H1 (cell line): ENCODE measurements at regions not wholly inside any gene's neighbourhood (a gene's known extent, or its start where the extent isn't known, plus 50 kb on each side); places are given as distances from the start of the nearest gene placed in this dataset.

Experiments
- CTCF ChIA-PET: fragments of 300-600 bp; sonication (Branson Sonifier 250); formaldehyde crosslinking; loops from one replicate; lab custom pipeline; 2021; ENCODE audit not compliant: partially characterized antibody; lab: Charles Lee
- POLR2A ChIA-PET: fragments of 300-600 bp; sonication (Branson Sonifier 250); formaldehyde crosslinking; loops from one replicate; lab custom pipeline; 2021; ENCODE audit warnings: inconsistent platforms; ENCODE audit not compliant: partially characterized antibody; lab: Charles Lee
- DNase-seq, 2 experiments: peaks; one replicate each; pipeline versions ENCODE4 v3.0.0 to v3.0.0-alpha.2; 2010 to 2022; ENCODE audit warnings: low spot score in 2 of 2, low read depth in 1 of 2, mixed read lengths in 1 of 2
- FAIRE-seq: peaks from 2 replicates; lab custom pipeline; 2011; peaks lifted over from hg19 to GRCh38; lab: Jason Lieb, UNC
- H2AFZ ChIP-seq: 2 replicates; pipeline ENCODE4 v1.8.1; 2012; ENCODE audit warnings: low read length, inconsistent platforms
- H2AK5ac ChIP-seq: 2 replicates; pipeline ENCODE4 v1.6.1; 2013; ENCODE audit warnings: low read depth, low read length
- H2BK120ac ChIP-seq: replicated peaks from 2 replicates; pipeline ENCODE3; 2013; ENCODE audit warnings: low read depth, low read length, inconsistent platforms
- H2BK12ac ChIP-seq: 2 replicates; pipeline ENCODE4 v1.6.1; 2013; ENCODE audit warnings: low read depth, low read length
- H2BK15ac ChIP-seq: 2 replicates; pipeline ENCODE4 v1.6.1; 2013; ENCODE audit warnings: low read length
- H2BK20ac ChIP-seq: 2 replicates; pipeline ENCODE4 v1.6.1; 2013; ENCODE audit warnings: low read length
- H2BK5ac ChIP-seq: 2 replicates; pipeline ENCODE4 v1.6.1; 2013; ENCODE audit warnings: low read depth, low read length
- H3K14ac ChIP-seq: 2 replicates; pipeline ENCODE4 v1.6.1; 2013; ENCODE audit warnings: inconsistent platforms; ENCODE audit not compliant: insufficient read length
- H3K18ac ChIP-seq: 2 replicates; pipeline ENCODE4 v1.6.1; 2013; ENCODE audit warnings: low read length; ENCODE audit errors: extremely low read depth
- H3K23ac ChIP-seq: 2 replicates; pipeline ENCODE4 v1.6.1; 2013; ENCODE audit warnings: inconsistent platforms; ENCODE audit not compliant: insufficient read length
- H3K23me2 ChIP-seq: 2 replicates; pipeline ENCODE4 v1.6.1; 2013; ENCODE audit warnings: low read depth, low read length
- H3K27ac ChIP-seq: 2 replicates; pipeline ENCODE4 v1.6.1; 2011; ENCODE audit warnings: low read depth, low read length, inconsistent platforms
- H3K27me3 ChIP-seq, 4 experiments: replicated peaks in 1 of 4; 1 replicate in 1 of 4; 2 replicates in 3 of 4; pipeline versions ENCODE4 v1.6.1 to v1.8.1; 2011 to 2013; ENCODE audit warnings: low read length in 3 of 4, mild to moderate bottlenecking in 3 of 4, inconsistent platforms in 2 of 4, mixed read lengths in 2 of 4, moderate library complexity in 1 of 4; ENCODE audit not compliant: control insufficient read depth in 3 of 4, insufficient read depth in 3 of 4; ENCODE audit errors: extremely low read depth in 1 of 4
- H3K36me3 ChIP-seq, 4 experiments: 2 replicates each; pipeline versions ENCODE4 v1.6.1 to v1.8.1; 2011 to 2013; ENCODE audit warnings: mild to moderate bottlenecking in 4 of 4, low read length in 3 of 4, moderate library complexity in 2 of 4, control low read depth in 1 of 4, inconsistent platforms in 1 of 4; ENCODE audit not compliant: insufficient read depth in 4 of 4, control insufficient read depth in 2 of 4
- H3K4ac ChIP-seq: replicated peaks from 2 replicates; pipeline ENCODE3; 2013; ENCODE audit warnings: low read length, low read depth, mixed read lengths, inconsistent platforms; ENCODE audit not compliant: insufficient read length
- H3K4me1 ChIP-seq, 4 experiments: replicated peaks in 1 of 4; 1 replicate in 1 of 4; 2 replicates in 3 of 4; pipeline versions ENCODE4 v1.6.1 to v1.8.1; 2011 to 2013; ENCODE audit warnings: low read length in 3 of 4, inconsistent platforms in 2 of 4, mixed read lengths in 1 of 4; ENCODE audit not compliant: insufficient read depth in 4 of 4, control insufficient read depth in 3 of 4
- H3K4me2 ChIP-seq, 2 experiments: 2 replicates each; pipeline versions ENCODE4 v1.6.1 to v1.8.1; 2011 to 2013; ENCODE audit warnings: low read depth in 2 of 2, low read length in 2 of 2, control low read depth in 1 of 2, inconsistent platforms in 1 of 2, mild to moderate bottlenecking in 1 of 2; ENCODE audit not compliant: insufficient read depth in 1 of 2
- H3K4me3 ChIP-seq, 4 experiments: fragments of 200-600, 300-600 bp in 1 of 4; sonication (generic), shearing (Covaris generic), sonication (Bioruptor Twin) in 1 of 4; 2 replicates each; pipeline versions ENCODE4 v1.5.1 to v1.8.1; 2011 to 2016; ENCODE audit warnings: low read length in 4 of 4, low read depth in 3 of 4, control low read depth in 2 of 4, inconsistent platforms in 2 of 4, mild to moderate bottlenecking in 2 of 4, mixed read lengths in 1 of 4, moderate library complexity in 1 of 4; ENCODE audit not compliant: insufficient read depth in 2 of 4; ENCODE audit errors: extremely low read depth in 1 of 4
- H3K56ac ChIP-seq: replicated peaks from 2 replicates; pipeline ENCODE3; 2013; ENCODE audit warnings: low read depth, mild to moderate bottlenecking, mixed read lengths, low read length, inconsistent platforms; ENCODE audit not compliant: insufficient read length
- H3K79me1 ChIP-seq: 2 replicates; pipeline ENCODE4 v1.6.1; 2013; ENCODE audit warnings: low read depth, low read length, control low read depth
- H3K79me2 ChIP-seq, 2 experiments: 2 replicates each; pipeline versions ENCODE4 v1.6.1 to v1.8.1; 2012 to 2013; ENCODE audit warnings: low read length in 2 of 2, mild to moderate bottlenecking in 2 of 2, inconsistent platforms in 1 of 2; ENCODE audit not compliant: insufficient read depth in 2 of 2, control insufficient read depth in 1 of 2
- H3K9ac ChIP-seq, 4 experiments: replicated peaks in 1 of 4; 1 replicate in 1 of 4; 2 replicates in 3 of 4; pipeline versions ENCODE4 v1.6.1 to v1.8.1; 2011 to 2013; ENCODE audit warnings: low read depth in 3 of 4, low read length in 3 of 4, control low read depth in 2 of 4, mild to moderate bottlenecking in 2 of 4, moderate library complexity in 2 of 4, inconsistent platforms in 1 of 4; ENCODE audit errors: extremely low read depth in 1 of 4
- H3K9me3 ChIP-seq, 2 experiments: 2 replicates each; pipeline versions ENCODE4 v1.6.1 to v1.8.1; 2012 to 2013; ENCODE audit warnings: mild to moderate bottlenecking in 2 of 2, moderate library complexity in 2 of 2, control low read depth in 1 of 2, inconsistent platforms in 1 of 2, low read depth in 1 of 2, low read length in 1 of 2, mixed read lengths in 1 of 2; ENCODE audit not compliant: insufficient read depth in 2 of 2
- H4K20me1 ChIP-seq, 2 experiments: replicated peaks in 1 of 2; 2 replicates each; pipeline versions ENCODE3 to v1.8.1; 2011 to 2013; ENCODE audit warnings: inconsistent platforms in 2 of 2, low read length in 2 of 2, mild to moderate bottlenecking in 1 of 2; ENCODE audit not compliant: insufficient read depth in 2 of 2, control insufficient read depth in 1 of 2
- H4K5ac ChIP-seq: 2 replicates; pipeline ENCODE4 v1.6.1; 2013; ENCODE audit warnings: low read length, low read depth, mixed read lengths, inconsistent platforms; ENCODE audit not compliant: insufficient read length
- H4K8ac ChIP-seq: 2 replicates; pipeline ENCODE4 v1.8.0; 2013; ENCODE audit warnings: mild to moderate bottlenecking, moderate library complexity, low read length, inconsistent platforms; ENCODE audit not compliant: insufficient read depth; ENCODE audit errors: extremely low read depth
- H4K91ac ChIP-seq: replicated peaks from 2 replicates; pipeline ENCODE3; 2013; ENCODE audit warnings: low read length, mixed read lengths, inconsistent platforms; ENCODE audit not compliant: insufficient read length
- CTCF ChIP-seq, 3 experiments: IDR thresholded peaks; 1 replicate in 2 of 3; 2 replicates in 1 of 3; pipeline versions ENCODE4 v1.5.1 to v1.6.1; 2011; ENCODE audit warnings: low read length in 3 of 3, mild to moderate bottlenecking in 3 of 3, inconsistent platforms in 2 of 3, low read depth in 1 of 3, moderate library complexity in 1 of 3; ENCODE audit not compliant: insufficient read depth in 1 of 3; ENCODE audit errors: control extremely low read depth in 1 of 3
- EP300 ChIP-seq, 2 experiments: IDR thresholded peaks; 1 replicate in 1 of 2; 2 replicates in 1 of 2; pipeline ENCODE4 v1.6.1; 2011 to 2012; ENCODE audit warnings: low read depth in 2 of 2, low read length in 2 of 2, mild to moderate bottlenecking in 2 of 2, borderline replicate concordance in 1 of 2, inconsistent platforms in 1 of 2, moderate library complexity in 1 of 2
- POLR2AphosphoS5 ChIP-seq: IDR thresholded peaks from 2 replicates; pipeline ENCODE4 v1.6.1; 2011; ENCODE audit warnings: low read depth, low read length
- RAD21 ChIP-seq, 2 experiments: IDR thresholded peaks in 1 of 2; conservative IDR thresholded peaks in 1 of 2; 2 replicates each; pipeline ENCODE4 v1.6.1; 2011; ENCODE audit warnings: low read depth in 2 of 2, low read length in 2 of 2, improper control_type of control experiment in 1 of 2, inconsistent platforms in 1 of 2, mild to moderate bottlenecking in 1 of 2, moderate library complexity in 1 of 2
- RBBP5 ChIP-seq: IDR thresholded peaks from 2 replicates; pipeline ENCODE4 v1.7.1; 2012; ENCODE audit warnings: low read depth, mild to moderate bottlenecking, inconsistent platforms, low read length, moderate library complexity, borderline replicate concordance
- SP4 ChIP-seq: IDR thresholded peaks from 2 replicates; pipeline ENCODE4 v1.6.1; 2012; ENCODE audit warnings: low read length, inconsistent platforms
- TAF7 ChIP-seq: optimal IDR thresholded peaks from 2 replicates; pipeline ENCODE3; 2011; ENCODE audit warnings: low read depth, mild to moderate bottlenecking, inconsistent platforms, low read length, moderate library complexity, borderline replicate concordance
- TEAD4 ChIP-seq: IDR thresholded peaks from 2 replicates; pipeline ENCODE4 v1.6.1; 2012; ENCODE audit warnings: low read depth, low read length, inconsistent platforms, mixed read lengths
- WGBS, 2 experiments: shearing (Covaris generic) in 1 of 2; methylation state at CpG; one replicate each; pipeline versions ENCODE4 v1.1.6 to v1.1.7; 2013 to 2015; ENCODE audit warnings: low lambda C conversion rate in 2 of 2, mixed read lengths in 2 of 2, inconsistent platforms in 1 of 2, low coverage in 1 of 2, missing lambda C conversion rate in 1 of 2; ENCODE audit not compliant: insufficient replicate concordance in 2 of 2, insufficient coverage in 1 of 2, insufficient read length in 1 of 2; ENCODE audit errors: extremely low coverage in 1 of 2, missing lambda C conversion rate in 1 of 2; 5-methylcytosine and 5-hydroxymethylcytosine counted together
- TF ChIP-seq, protein P1 (sequence below): IDR thresholded peaks from 2 replicates; pipeline ENCODE4 v1.6.1; 2012; ENCODE audit warnings: inconsistent platforms

GRCh38 chr4:91989914-91990313 lies 313.9 kb upstream of the GRID2 start:
- no peak overlapping the region for H4K91ac ChIP-seq
- no peak overlapping the region for H2BK15ac ChIP-seq
- no peaks in the 10 kb centered on the region for H3K27me3 ChIP-seq
- H2BK12ac ChIP-seq: no peak overlapping the region
- H3K36me3 ChIP-seq: no peaks in the 10 kb centered on the region
- H2BK120ac ChIP-seq: no peak overlapping the region
- DNase-seq (no peak), FAIRE-seq (no peak)
- no peak overlapping the region for H3K4me2 ChIP-seq
- H3K23me2 ChIP-seq: no peaks in the 10 kb centered on the region
- 39% methylated on average over 2 of the region's 2 CpGs; no CpG with 5 or more reads in 1 of the 2 experiments for WGBS, 2 experiments
- H3K79me2 ChIP-seq: no peaks in the 10 kb centered on the region
- H2BK20ac ChIP-seq: no peak overlapping the region
- H3K14ac ChIP-seq: no peak overlapping the region
- TF ChIP-seq, protein P1, sequence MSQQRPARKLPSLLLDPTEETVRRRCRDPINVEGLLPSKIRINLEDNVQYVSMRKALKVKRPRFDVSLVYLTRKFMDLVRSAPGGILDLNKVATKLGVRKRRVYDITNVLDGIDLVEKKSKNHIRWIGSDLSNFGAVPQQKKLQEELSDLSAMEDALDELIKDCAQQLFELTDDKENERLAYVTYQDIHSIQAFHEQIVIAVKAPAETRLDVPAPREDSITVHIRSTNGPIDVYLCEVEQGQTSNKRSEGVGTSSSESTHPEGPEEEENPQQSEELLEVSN: no peak
- TF ChIP-seq SP4 (no peak), RAD21 (IDR thresholded peaks at IDR 0.05 in 1 of 2, conservative IDR thresholded peaks at IDR 0.05 in 1 of 2; ENCODE audit: low read depth in 2 of 2, low read length in 2 of 2) (peak in 1 of 2 experiments; percentile 21; a peak in 1 of 4 replicates), EP300 (IDR thresholded peaks at IDR 0.05; ENCODE audit: borderline replicate concordance in 1 of 2, low read depth in 2 of 2, low read length in 2 of 2) (no peak), POLR2AphosphoS5 (no peak), RBBP5 (no peak), TEAD4 (no peak), TAF7 (no peak), CTCF (IDR thresholded peaks at IDR 0.05; ENCODE audit: control extremely low read depth in 1 of 3, insufficient read depth in 1 of 3, low read depth in 1 of 3, low read length in 3 of 3) (peak in 2 of 3 experiments; percentile 7 to 40; a peak in 2 of 4 replicates)
- H3K23ac ChIP-seq: no peak overlapping the region
- no peak overlapping the region for H4K8ac ChIP-seq
- H3K27ac ChIP-seq: no peak overlapping the region
- no peaks in the 10 kb centered on the region for H3K9me3 ChIP-seq
- no peak overlapping the region for H2AK5ac ChIP-seq
- H3K4ac ChIP-seq: no peak overlapping the region
- no peak overlapping the region for H3K9ac ChIP-seq
- no peaks in the 10 kb centered on the region for H3K79me1 ChIP-seq
- CTCF ChIA-PET: interaction anchor here (1.2 to 1.6 kb wide), 4 partner anchors 12 to 24 kb away, joined by 4 to 5 read pairs (median 4); no protein-coding TSS in a partner anchor
- no peaks in the 10 kb centered on the region for H3K4me1 ChIP-seq
- no peak overlapping the region for H4K5ac ChIP-seq
- H2AFZ ChIP-seq: no peak overlapping the region
- H4K20me1 ChIP-seq: no peaks in the 10 kb centered on the region
- H2BK5ac ChIP-seq: no peak overlapping the region
- POLR2A ChIA-PET: no interaction called here
- H3K4me3 ChIP-seq: no peak overlapping the region
- no peak overlapping the region for H3K18ac ChIP-seq
- H3K56ac ChIP-seq: no peak overlapping the region
